Spleen (tissue), 3 donors: ENCODE measurements at regions not wholly inside any gene's neighbourhood (a gene's known extent, or its start where the extent isn't known, plus 50 kb on each side); places are given as distances from the start of the nearest gene placed in this dataset.

Source experiments
- POLR2A ChIP-seq, 3 donors: fragments of 450-650 bp; IDR thresholded peaks; one replicate each; pipeline ENCODE4 v1.5.1; 2017; ENCODE audit warnings: antibody characterized with exemption in 3 of 3, mild to moderate bottlenecking in 1 of 3
- POLR2AphosphoS5 ChIP-seq, 3 donors: sonication (generic); formaldehyde crosslinking; IDR thresholded peaks; one replicate each; pipeline ENCODE4 v1.5.1; 2017; ENCODE audit warnings: antibody characterized with exemption in 3 of 3

DNA sequence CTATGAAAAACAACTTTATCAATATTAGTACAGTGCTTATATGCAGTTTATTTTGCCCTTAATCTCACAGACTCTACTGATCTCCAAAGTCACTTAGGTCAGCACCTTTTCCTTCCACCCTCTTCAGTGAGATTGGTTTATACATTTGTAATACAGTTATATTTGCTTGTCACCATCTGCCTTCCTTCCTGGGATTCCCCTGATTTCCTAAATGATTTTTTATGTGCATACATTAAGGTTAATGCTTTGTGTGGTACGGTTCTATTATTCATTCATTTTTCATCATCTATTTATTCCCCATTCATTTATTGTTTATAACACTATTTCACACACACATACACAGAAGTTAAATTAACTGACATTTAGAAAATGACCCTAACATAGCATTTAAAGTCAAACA, 419.8 kb upstream of the CDH11 start:
- TF ChIP-seq POLR2AphosphoS5 (IDR thresholded peaks at IDR 0.05): no peak
- no peak for TF ChIP-seq POLR2A (IDR thresholded peaks at IDR 0.05)
